Heart left ventricle (tissue), 13 donors: ENCODE measurements at regions not wholly inside any gene's neighbourhood (a gene's known extent, or its start where the extent isn't known, plus 50 kb on each side); places are given as distances from the start of the nearest gene placed in this dataset.

ENCODE experiments used
- POLR2A ChIP-seq, 2 donors: fragments of 450-650 bp; IDR thresholded peaks; one replicate each; pipeline ENCODE4 v1.6.1; 2017; ENCODE audit warnings: antibody characterized with exemption in 2 of 2, mild to moderate bottlenecking in 2 of 2, moderate library complexity in 2 of 2
- TF ChIP-seq, protein P1 (sequence below), 12 donors: fragments of 200-600 bp; sonication (generic) in 4 of 12; IDR thresholded peaks; one replicate each; pipeline versions ENCODE4 v1.5.0 to v1.8.0; 2018 to 2022; ENCODE audit warnings: antibody characterized with exemption in 12 of 12, mild to moderate bottlenecking in 5 of 12
- donor health status: ischemic (EF 13 %, LVEDD 7.1; RV severe dilation, severe dysfunction).
- donor health status: DM: no; HTN: yes; CAD: no.
- donor health status: DM: no; HTN: no; CAD: no.
- donor health status: ischemic (EF 25% LVEDD 6.9; RV normal size, moderate dysfunction).
- donor health status: ischemic (EF 25% LVEDD 5.7; RV mildly dilated, moderate dysfunction).
- donor health status: ischemic (EF 35%, LVEDD 5.7; RV mildly dilated, moderate dysfunction).
- donor health status: nonischemic (EF 11% LVEDD 7.7; RV severe dilation, severe dysfunction).
- donor health status: DM: yes; HTN: yes; CAD: no.
- donor health status: PGD.
- donor health status: ischemic (EF 29% LVEDD 5.4; RV normal size, mild dysfunction).
- donor health status: nonischemic (EF 23%, LVEDD 6.1; RV moderate dilation, normal function).

DNA sequence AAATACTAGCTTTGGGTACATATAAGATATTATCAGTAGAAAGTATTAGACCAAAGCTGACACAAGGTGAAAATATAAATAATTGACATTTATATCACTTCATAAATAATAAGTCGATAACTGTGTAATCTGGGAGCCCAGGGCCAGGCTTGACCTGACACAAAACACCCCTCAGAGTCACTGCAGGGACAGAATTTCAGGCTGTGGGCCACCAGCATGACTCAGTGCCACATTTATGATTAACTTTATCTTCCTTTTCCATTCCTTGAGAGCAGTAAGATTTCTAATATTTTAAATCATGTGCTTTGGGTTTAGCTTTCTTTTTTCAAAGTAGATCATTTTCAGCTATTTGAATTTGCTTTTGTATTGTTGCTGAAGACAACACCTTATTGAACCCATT, 102.9 kb upstream of the NFE2L3 start:
- TF ChIP-seq POLR2A (IDR thresholded peaks at IDR 0.05), result no peak
- TF ChIP-seq, protein P1, sequence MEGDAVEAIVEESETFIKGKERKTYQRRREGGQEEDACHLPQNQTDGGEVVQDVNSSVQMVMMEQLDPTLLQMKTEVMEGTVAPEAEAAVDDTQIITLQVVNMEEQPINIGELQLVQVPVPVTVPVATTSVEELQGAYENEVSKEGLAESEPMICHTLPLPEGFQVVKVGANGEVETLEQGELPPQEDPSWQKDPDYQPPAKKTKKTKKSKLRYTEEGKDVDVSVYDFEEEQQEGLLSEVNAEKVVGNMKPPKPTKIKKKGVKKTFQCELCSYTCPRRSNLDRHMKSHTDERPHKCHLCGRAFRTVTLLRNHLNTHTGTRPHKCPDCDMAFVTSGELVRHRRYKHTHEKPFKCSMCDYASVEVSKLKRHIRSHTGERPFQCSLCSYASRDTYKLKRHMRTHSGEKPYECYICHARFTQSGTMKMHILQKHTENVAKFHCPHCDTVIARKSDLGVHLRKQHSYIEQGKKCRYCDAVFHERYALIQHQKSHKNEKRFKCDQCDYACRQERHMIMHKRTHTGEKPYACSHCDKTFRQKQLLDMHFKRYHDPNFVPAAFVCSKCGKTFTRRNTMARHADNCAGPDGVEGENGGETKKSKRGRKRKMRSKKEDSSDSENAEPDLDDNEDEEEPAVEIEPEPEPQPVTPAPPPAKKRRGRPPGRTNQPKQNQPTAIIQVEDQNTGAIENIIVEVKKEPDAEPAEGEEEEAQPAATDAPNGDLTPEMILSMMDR (IDR thresholded peaks at IDR 0.05), result no peak
